Uterus (tissue), 3 donors: ENCODE measurements at regions not wholly inside any gene's neighbourhood (a gene's known extent, or its start where the extent isn't known, plus 50 kb on each side); places are given as distances from the start of the nearest gene placed in this dataset.

Experiments
- DNase-seq, 2 donors: peaks; one replicate each; pipeline ENCODE4 v3.0.0-alpha.2; 2019 to 2020
- H3K27ac ChIP-seq, 2 donors: fragments of 200-600 bp; sonication (generic); 1 replicate in 1 of 2; 2 replicates in 1 of 2; pipeline ENCODE4 v1.5.1; 2016 to 2018
- H3K27me3 ChIP-seq, 2 donors: fragments of 200-600 bp; sonication (generic); one replicate each; pipeline ENCODE4 v1.5.1; 2018 to 2019; ENCODE audit warnings: control low read depth in 1 of 2
- H3K36me3 ChIP-seq, 2 donors: fragments of 200-600 bp; sonication (generic); one replicate each; pipeline ENCODE4 v1.5.1; 2019; ENCODE audit warnings: control low read depth in 1 of 2
- H3K4me1 ChIP-seq, 2 donors: fragments of 200-600 bp; sonication (generic); one replicate each; pipeline ENCODE4 v1.5.1; 2018 to 2019; ENCODE audit warnings: control low read depth in 1 of 2
- H3K4me3 ChIP-seq, 2 donors: fragments of 200-600 bp; sonication (generic); 1 replicate in 1 of 2; 2 replicates in 1 of 2; pipeline ENCODE4 v1.5.1; 2018 to 2019; ENCODE audit warnings: mild to moderate bottlenecking in 1 of 2
- H3K9me3 ChIP-seq, 2 donors: fragments of 200-600 bp; sonication (generic); one replicate each; pipeline ENCODE4 v1.5.1; 2019; ENCODE audit warnings: control low read depth in 1 of 2
- POLR2A ChIP-seq, 2 donors: fragments of 450-650 bp; IDR thresholded peaks; one replicate each; pipeline ENCODE4 v1.6.1; 2016; ENCODE audit warnings: antibody characterized with exemption in 2 of 2, mild to moderate bottlenecking in 1 of 2, moderate library complexity in 1 of 2
- intact Hi-C: fragments of 100-400 bp; cut with DNase I; formaldehyde crosslinking; loops from one replicate; pipeline ENCODE4 v1.15.1; 2023; ENCODE audit warnings: low total_unique reads
- TF ChIP-seq, protein P1 (sequence below), 4 experiments: fragments of 200-600 bp in 2 of 4; fragments of 450-650 bp in 2 of 4; sonication (generic) in 2 of 4; IDR thresholded peaks; one replicate each; pipeline ENCODE4 v1.5.1; 2016 to 2019; ENCODE audit warnings: antibody characterized with exemption in 4 of 4, mild to moderate bottlenecking in 2 of 4, moderate library complexity in 1 of 4
- donor health status: DM: yes; HTN: yes; CAD: no.

DNA sequence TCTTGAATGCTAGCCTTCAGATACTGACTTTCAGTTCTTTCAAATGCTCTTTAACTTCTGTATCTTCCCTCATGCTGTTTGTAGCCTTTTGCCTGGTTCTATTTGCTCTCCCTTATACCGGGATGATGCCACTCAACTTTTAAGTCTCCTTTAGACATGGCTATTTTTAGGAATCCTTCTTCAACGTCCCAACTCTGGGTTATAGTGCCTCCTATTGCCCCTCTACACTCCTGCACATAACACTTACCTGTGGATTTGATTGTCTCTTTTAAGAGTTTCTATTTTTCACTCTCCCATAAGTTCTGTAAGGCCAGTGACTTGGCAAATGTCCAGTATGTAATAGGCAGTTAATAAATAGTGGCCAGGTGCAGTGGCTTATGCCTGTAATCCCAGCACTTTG is 343.0 kb downstream of the KLF5 start:
- no peaks in the 10 kb centered on the region for H3K9me3 ChIP-seq
- no peak for DNase-seq
- intact Hi-C loops = no loop called here
- no peaks in the 10 kb centered on the region for H3K36me3 ChIP-seq
- no peak for TF ChIP-seq POLR2A (IDR thresholded peaks at IDR 0.05)
- TF ChIP-seq, protein P1, sequence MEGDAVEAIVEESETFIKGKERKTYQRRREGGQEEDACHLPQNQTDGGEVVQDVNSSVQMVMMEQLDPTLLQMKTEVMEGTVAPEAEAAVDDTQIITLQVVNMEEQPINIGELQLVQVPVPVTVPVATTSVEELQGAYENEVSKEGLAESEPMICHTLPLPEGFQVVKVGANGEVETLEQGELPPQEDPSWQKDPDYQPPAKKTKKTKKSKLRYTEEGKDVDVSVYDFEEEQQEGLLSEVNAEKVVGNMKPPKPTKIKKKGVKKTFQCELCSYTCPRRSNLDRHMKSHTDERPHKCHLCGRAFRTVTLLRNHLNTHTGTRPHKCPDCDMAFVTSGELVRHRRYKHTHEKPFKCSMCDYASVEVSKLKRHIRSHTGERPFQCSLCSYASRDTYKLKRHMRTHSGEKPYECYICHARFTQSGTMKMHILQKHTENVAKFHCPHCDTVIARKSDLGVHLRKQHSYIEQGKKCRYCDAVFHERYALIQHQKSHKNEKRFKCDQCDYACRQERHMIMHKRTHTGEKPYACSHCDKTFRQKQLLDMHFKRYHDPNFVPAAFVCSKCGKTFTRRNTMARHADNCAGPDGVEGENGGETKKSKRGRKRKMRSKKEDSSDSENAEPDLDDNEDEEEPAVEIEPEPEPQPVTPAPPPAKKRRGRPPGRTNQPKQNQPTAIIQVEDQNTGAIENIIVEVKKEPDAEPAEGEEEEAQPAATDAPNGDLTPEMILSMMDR (IDR thresholded peaks at IDR 0.05) = no peak
- H3K27me3 ChIP-seq = no peaks in the 10 kb centered on the region
- no peak overlapping the region for H3K4me3 ChIP-seq
- H3K27ac ChIP-seq = no peak overlapping the region
- H3K4me1 ChIP-seq = no peaks in the 10 kb centered on the region

DNA sequence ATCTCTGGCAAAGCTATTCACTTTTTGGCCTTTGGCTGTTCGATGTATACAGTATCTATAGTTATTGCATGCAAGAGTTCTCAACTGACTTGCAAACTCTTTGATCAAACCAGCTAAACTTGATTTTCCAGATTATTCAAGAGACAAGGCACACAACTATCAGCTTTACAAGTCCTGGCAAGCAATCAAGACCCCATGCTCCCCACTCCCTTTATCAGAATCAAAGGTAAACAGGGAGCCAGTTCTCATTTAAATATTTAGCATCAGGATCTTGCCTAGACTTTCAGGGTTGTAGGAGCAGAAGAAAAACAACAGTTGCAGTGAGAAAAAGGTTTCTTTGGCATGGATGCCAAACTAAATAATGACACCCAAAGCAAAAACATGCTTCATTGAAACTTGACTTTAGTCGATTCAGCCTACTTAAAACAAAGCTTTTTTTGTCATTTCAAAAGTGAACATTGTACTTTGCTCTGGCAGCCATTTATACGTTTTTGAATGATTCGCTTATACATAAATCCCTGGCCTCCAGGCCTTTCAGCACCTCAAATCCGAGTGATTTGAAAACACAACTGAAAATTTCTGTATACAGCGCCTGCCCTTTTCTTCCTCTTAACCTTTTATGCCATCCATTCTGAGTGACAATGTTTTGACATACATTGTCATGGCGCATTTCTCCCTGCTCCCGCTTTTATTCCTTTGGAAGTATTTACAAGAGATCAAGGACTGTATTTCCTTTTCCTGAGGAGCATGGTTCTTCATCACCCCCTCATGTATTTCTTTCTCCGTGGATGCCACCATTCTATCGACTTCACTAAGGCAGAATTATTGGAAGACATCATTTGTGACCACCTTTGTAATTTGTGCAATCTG is 340.8 kb downstream of the KLF5 start:
- TF ChIP-seq, protein P1 (IDR thresholded peaks at IDR 0.05) = no peak
- TF ChIP-seq POLR2A (IDR thresholded peaks at IDR 0.05) = no peak
- H3K9me3 ChIP-seq = no peaks in the 10 kb centered on the region
- H3K4me3 ChIP-seq = no peak overlapping the region
- H3K4me1 ChIP-seq = no peaks in the 10 kb centered on the region
- H3K27ac ChIP-seq = no peak overlapping the region
- no peak for DNase-seq
- H3K36me3 ChIP-seq = no peaks in the 10 kb centered on the region
- no peaks in the 10 kb centered on the region for H3K27me3 ChIP-seq
- intact Hi-C loops = no loop called here

DNA sequence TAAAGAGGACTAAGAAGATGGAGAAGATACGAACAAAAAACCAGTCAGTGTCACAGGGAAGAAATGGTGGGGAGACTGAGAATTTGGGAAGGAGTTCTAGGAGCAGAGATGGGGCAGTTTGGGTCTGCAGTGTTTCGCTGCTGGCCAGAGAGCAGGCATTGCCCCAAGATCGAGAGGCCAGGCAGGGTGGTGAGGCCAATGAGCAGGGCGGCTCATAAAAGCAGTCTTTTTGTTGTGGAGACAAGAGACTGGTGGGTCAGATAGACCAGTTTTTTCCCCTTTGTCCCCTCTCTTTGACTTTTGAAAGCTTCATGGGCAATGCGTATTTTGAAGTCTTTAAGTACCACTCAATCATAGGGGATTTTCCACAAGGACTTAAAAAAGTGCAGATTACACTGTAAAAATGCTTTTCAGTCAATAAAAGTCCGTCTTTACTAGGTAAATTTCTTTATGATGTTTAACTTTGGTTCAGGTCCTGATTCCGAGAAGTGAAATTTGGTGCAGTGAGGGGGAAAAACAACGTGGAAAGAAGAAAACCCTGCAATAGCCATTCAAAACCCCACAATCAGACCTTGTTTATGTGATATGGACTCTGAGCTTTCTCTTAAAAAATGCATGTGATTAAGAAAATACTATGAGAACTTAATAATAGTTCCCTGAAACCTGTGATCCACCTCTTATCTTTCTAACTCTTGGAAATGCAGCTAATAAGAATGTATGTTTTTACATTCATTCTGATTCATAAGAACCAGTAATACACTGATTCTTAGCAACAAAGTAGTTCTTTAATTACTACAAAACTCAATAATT is 338.9 kb downstream of the KLF5 start:
- DNase-seq = no peak
- Histone ChIP-seq H3K36me3 (no peaks in the 10 kb centered on the region), H3K27me3 (no peaks in the 10 kb centered on the region), H3K4me1 (no peaks in the 10 kb centered on the region), H3K9me3 (no peaks in the 10 kb centered on the region), H3K27ac (no peak overlapping the region), H3K4me3 (no peak overlapping the region)
- intact Hi-C loops = no loop called here
- TF ChIP-seq POLR2A (IDR thresholded peaks at IDR 0.05) = no peak
- TF ChIP-seq, protein P1 (IDR thresholded peaks at IDR 0.05) = no peak

DNA sequence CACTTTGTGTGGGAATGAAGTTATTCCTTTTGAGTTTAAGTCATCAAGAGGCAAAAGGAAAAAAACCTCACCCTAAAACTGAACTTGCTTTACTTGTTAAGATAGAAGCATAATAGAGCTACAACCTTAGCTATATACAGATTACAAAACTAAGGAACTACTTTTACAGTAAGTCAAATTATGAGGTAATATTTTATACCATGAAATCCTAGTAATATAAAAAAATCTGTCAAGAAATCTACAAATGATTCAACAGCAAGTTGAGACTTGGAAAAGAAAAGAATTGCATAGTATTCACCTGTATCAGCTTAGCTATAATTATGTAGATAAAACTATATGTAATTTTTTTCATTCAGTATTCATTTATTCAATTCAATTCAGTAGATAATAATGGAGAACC is 335.3 kb downstream of the KLF5 start:
- no peak overlapping the region for H3K4me3 ChIP-seq
- no peaks in the 10 kb centered on the region for H3K4me1 ChIP-seq
- H3K9me3 ChIP-seq = no peaks in the 10 kb centered on the region
- H3K27ac ChIP-seq = no peak overlapping the region
- H3K27me3 ChIP-seq = no peaks in the 10 kb centered on the region
- intact Hi-C loops = no loop called here
- TF ChIP-seq, protein P1 (IDR thresholded peaks at IDR 0.05) = no peak
- TF ChIP-seq POLR2A (IDR thresholded peaks at IDR 0.05) = no peak
- no peaks in the 10 kb centered on the region for H3K36me3 ChIP-seq
- no peak for DNase-seq

DNA sequence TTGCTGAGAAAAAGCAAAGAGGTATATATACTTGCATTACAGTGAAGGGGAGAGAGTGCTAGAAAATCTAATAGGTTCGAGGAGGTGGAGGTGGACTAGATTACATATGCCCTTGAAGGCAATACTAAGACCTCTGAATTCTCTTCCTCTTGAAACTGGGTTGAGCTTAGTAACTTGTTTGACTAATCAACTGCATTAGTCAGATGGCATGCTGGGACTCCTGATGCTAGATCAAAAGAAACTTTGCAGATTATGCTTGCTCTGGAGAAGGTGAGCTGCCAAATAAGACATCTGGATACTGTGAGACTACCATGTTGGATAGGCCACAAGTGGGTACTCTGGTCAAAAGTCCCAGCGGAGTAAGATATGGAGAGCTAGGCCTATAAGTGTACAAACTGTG is 331.3 kb downstream of the KLF5 start:
- H3K27ac ChIP-seq = no peak overlapping the region
- H3K4me3 ChIP-seq = no peak overlapping the region
- intact Hi-C loops = no loop called here
- no peaks in the 10 kb centered on the region for H3K27me3 ChIP-seq
- no peaks in the 10 kb centered on the region for H3K9me3 ChIP-seq
- DNase-seq = no peak
- H3K4me1 ChIP-seq = no peaks in the 10 kb centered on the region
- H3K36me3 ChIP-seq = no peaks in the 10 kb centered on the region
- TF ChIP-seq, protein P1 (IDR thresholded peaks at IDR 0.05) = no peak
- no peak for TF ChIP-seq POLR2A (IDR thresholded peaks at IDR 0.05)
